Activated CD8-positive, alpha-beta memory T cell treated with anti-CD3 and anti-CD28 coated beads for 48 hours (primary cell): ENCODE measurements at regions not wholly inside any gene's neighbourhood (a gene's known extent, or its start where the extent isn't known, plus 50 kb on each side); places are given as distances from the start of the nearest gene placed in this dataset.
A peak's percentile ranks its signal among the peaks of the same experiment; 100 is the strongest.
"Not testable (repeated sequence)": the region's sequence is repeated elsewhere in the genome, so short reads cannot be mapped to it uniquely, and the experiment has no call there.

Experiments used
- DNase-seq, 3 experiments: peaks; one replicate each; pipeline ENCODE4 v3.0.0-alpha.2; 2020; ENCODE audit warnings: low read depth in 2 of 3, low spot score in 2 of 3

DNA sequence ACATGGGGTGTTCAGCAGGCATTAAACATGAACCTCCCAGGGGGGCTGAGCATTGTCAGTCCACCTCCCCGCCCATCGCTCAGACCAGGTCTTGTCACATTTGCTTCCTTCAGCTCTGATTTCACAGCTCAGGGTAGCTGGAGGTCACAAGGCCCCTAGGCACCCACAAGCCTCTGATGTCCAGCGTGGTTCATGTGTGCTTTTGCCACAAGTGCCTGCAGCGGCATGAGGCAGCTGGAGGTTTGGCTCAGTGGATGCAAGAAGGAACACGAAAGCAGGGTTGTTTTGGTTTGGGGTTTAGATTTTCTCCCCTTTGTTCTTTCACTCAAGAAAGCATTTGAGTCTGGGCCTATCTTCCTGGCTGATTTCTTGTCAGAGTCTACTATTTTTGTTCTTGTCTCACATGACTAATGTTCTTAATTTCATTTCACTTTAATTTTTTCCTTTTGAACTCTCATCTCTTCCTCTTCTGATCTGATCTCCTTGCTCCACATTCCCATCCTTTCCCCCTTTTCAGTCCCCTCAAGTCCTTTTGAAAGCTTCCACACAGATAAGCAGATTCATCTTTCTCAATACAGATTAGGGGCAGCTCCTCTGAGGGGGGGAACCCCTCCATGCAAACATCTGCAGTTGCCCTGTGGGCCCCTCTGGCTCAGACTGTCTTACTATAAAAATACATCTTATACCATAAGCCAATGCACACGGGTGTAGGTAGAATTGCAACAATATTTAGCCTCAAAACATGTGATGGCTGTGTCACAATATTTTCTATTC lies 68.1 kb upstream of the CEP85L start:
- DNase-seq, result no peak

DNA sequence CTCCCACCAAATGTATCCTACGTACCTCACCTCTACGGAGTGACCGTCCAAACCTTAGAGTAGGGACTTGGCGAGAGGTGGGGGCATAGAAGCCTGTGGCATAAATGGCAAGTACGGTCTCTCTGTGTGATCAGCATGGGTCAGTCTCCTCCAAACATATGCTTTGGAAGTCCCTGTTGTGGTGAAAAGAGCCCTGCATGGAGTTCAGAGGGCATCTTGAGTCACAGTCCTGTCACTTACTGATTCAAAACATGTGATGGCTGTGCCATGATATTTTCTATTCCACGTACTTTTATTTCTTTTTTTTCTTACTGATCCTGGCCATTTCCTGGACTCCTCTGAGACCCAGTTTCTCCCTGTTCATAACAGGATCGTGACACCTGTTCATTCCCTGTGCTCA lies 67.5 kb upstream of the CEP85L start:
- no peak for DNase-seq

DNA sequence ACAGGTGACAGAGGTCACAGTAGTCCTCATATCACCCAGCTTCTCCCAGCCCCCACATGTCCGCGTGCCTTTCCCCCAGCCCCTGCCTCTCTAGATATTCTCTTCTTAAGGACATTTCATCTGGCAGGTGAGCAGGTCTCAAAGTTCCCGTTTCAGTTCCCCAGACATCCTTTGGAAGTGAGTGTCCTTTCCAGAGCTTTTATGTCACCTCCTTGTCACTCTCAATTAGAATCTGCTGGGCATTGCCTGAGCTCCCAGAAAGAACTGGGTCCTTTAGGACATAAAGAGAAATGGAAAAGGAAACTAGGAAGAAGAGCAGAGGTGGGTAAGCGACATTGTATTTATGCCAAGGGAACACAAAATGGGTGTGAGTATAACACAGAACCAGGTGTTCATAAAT lies 66.9 kb upstream of the CEP85L start:
- DNase-seq, result no peak

DNA sequence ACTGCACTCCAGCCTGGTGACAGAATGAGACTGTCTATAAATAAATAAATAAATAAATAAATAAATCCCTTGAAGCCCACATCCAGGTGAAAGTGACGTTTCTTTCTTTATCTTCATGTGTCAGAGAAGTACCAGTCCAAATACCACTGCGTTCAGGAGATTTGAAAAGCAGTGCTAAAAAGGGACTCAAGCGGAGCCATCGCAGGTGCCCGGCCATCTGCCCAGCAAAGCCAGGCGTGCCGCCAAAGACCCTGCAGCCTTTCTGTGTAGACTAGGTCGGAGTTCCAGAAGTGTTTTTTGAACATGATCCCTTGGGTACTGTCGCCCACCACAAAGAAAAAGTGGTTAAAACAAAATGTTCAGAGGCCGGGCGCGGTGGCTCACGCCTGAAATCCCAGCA lies 65.7 kb upstream of the CEP85L start:
- DNase-seq, result no peak

DNA sequence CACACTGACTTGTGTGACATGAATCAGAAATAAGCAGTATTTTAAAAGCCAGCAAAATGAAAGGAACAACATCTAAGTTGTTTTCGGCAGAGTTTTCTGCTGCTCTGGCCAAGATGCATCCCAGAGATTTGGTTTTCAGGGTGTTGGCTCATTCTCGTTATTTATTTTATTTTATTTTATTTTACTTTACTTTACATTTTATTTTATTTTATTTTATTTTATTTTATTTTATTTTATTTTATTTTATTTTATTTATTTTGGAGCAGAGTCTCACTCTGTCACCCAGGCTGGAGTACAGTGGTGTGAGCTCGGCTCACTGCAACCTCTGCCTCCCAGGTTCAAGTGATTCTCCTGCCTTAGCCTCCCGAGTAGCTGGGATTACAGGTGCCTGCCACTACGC lies 64.5 kb upstream of the CEP85L start:
- not testable (repeated sequence) for DNase-seq

DNA sequence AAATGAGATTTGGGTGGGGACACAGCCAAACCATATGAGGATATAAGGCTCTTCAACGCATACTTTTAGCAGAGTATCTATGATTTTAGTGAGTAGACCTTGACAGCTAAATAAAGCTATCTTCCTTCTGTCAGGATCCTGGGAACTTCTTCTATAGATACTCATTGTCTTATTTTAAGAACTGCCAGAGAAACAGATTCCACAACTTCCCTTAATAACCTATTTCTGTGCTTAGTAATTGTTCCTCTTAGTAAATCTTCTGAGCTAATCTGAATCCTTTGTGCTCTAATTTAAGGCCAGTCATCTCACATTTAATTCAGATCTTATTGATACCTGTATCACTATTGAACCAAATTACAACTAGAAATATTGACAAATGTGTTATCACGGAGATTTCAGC lies 64.0 kb upstream of the CEP85L start:
- DNase-seq, result no peak

DNA sequence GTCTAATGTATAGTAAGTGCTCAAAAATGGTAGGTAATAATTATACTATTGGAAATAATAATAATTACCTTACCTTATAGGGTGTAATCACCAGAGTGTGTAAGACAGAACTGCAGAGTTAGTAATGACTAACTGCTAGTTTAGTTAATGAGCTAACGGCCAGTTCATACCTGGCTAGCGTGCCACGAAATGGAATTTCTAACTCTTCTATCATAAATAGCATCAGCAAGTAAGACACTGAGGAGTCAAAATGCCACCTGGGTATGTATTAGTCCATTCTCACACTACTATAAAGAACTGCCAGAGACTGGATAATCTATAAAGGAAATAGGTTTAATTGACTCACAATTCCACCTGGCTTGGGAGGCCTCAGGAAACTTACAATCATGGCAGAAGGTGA lies 63.4 kb upstream of the CEP85L start:
- no peak for DNase-seq

DNA sequence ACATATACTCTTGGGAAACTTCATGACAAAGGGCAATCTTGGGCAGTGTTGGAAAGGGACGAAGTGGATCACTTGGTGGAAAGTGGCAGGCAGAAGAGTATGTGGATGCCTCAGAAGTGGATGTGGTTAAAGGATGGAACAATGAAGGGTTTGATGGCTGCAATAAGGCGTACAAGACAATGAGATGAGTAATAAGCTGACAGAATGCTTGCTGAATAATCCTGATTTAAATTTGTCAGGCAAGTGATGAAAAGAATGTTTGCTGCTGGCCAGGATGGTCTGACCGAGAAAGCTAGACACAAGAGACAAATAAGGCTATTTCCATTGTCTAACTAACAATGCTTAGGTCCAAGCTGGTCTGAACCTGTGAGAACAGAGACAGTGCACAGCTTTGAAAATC lies 61.6 kb upstream of the CEP85L start:
- DNase-seq, result no peak

DNA sequence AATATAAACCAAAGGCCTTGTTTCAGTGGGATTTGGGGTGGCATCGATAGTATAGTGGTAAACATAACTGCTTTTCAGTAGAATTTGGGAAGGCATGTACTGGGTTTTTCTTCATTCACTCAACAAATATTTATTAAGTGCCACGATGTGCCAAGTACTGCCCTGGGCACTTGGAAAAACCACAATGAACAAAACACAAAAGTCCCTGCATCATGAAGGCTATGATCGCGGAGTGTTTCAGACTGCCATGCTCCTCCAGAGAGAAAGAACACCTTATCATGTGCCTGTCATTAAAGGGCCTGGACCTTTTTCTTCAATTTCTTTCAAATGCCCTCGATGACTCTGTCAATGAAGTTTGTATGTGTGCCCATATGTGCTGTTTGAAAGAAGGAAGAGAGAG lies 59.2 kb upstream of the CEP85L start:
- no peak for DNase-seq

DNA sequence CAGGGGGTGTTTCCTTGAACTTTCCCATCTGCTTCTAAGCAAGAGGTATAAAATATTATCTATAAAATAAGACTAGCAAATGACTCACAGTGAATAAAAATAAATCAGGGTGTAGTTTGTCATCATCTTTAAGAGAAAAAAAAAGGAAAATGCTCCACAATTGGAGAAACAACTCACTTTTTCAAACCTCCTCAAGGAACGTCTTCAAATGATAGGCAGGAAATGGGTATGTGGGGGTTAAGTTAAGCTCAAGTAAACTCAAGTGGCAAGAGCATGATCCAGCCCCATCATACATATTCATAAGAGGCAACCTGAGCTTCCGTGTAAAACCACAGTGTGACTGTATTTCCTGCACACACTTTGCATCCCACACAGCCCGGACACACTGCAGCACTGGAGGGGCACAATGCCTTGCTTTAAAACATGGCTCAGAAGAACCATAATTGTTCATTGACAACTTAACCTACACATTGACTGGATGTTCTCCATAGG lies 58.5 kb upstream of the CEP85L start:
- peak in 1 of 3 experiments; percentile 34 for DNase-seq

DNA sequence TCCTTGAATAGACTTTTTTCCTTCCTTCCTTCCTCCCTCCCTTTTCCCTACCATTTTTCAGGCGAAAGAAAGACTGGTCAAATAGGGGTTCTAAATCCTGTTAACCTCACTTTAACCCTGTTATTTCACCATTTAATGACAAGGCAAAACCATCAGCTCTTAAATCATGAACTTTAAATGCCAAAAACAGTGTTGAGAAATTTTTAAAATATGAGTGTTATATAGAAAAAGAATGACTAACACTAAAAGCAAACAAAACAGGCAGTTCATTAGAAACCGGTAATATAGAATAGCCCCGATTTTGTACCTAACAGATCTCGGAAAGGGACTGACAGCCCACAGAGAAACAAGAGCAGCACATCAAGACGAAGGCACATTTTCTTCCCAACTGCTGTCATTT lies 57.4 kb upstream of the CEP85L start:
- DNase-seq, result no peak

DNA sequence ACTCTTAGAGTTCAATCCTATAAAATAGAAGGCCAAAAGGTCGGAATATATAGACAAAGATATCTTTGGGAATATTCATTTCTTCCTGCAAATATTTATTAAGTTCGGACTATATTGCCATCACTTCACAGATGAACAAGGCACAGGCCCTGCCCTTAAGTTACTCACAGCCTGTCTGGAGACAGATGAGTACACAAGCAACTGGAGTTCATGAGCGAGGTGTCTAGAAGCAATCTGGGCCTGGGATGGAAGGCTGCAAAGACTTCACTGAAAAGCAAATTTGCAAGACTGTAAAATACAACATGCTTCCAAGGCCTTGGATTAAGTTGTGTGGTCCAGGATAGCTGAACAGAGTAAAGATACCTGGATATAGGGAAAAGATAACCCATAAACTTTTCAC lies 56.7 kb upstream of the CEP85L start:
- DNase-seq, result no peak

DNA sequence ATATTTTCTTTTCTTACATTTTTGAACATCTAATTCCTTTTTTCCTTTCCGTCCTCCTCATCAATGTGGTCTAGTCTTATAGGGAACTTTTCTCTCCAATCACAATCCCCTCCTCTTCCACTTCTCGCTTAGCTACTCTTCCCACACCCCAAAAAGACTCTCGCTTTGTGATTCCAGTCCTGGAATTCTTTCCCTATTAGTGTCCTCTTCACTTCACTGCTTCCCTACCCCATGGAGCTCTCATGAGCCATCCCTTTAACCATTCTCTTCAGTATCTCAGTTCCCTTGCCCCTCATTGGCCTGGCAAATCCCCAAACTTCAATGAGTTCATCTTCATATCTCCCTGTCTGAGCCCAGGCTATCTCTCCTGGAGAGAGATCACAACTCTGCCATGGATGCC lies 55.3 kb upstream of the CEP85L start:
- no peak for DNase-seq

DNA sequence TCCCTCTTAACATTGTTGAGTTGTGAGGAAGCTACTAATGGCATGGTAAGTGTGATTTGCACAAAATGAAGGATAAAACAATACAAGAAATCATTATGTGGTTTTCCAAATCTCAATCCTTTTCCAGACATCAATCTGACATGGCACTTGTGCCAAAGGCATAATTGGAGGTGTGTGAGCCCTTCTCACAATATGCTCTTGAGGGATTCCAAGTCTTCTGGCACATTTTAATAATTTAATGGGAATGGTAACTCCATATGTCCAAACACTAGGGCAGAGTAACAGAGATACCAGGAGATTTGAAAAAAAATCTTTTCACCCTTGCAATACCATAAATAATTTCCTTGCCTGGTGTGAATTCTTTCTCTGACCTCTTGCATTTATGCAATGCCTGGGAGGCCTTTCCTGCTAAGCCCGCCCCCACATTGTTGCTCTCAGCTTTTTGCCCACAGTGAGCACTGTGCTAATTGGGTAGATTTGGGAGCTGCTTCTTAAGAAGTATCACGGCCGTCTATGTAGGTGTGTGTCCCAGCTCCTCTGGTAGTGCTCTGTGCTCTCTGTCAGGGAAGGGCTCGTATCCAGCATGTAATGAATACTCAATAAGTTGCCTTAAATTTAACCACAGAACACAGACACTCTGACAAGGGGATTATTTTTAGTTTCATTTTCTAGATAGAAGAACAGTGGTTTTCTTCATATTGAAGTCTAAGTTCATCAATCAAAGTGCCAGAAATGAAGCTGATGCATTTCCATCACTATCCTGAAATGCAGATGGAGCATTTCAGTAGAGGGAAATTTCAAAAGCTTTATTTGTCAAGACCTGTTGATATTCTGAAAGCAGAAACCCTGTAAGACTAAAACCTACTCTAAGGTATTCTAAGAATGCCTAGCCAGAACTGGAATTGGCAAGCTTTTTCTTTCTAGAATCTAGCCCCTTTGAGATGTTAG lies 54.4 kb upstream of the CEP85L start:
- DNase-seq, result no peak

DNA sequence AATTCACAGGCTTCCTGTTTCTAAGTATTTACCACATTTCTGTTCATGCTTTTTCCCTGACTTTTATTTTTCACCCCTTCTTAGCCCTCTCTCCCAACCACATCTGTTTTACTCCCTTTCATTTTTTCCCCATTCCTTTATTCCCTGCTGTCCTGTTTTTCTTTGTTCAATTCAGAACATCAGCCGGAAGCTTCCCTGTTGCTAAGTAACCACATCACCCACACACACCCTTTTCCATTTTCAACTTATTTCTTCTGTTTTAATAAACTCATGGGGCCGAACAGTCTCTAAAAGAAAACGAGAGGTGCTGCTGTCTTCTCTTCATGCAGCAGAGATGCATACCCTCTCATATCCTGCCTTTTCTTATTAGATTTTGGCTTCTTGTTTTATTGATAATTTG lies 53.5 kb upstream of the CEP85L start:
- no peak for DNase-seq

DNA sequence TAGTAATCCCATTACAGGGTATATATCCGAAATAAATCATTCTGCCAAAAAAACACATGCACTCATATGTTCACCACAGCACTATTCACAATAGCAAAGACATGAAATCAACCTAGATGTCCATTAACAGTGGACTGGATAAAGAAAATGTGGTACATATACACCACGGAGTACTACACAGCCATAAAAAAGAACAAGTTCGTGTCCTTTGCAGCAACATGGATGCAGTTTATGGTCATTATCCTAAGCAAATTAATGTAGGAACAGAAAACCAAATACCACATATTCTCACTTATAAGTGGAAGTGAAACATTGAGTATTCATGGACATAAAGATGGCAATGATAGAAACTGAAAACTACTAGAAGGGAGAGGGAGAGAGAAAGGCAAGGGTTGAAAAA lies 49.9 kb upstream of the CEP85L start:
- not testable (repeated sequence) for DNase-seq
